GM19452 (cell line): ENCODE measurements at regions not wholly inside any gene's neighbourhood (a gene's known extent, or its start where the extent isn't known, plus 50 kb on each side); places are given as distances from the start of the nearest gene placed in this dataset.

Experiments
- ATAC-seq: cut with Tn5 transposase; IDR thresholded peaks from one replicate; pipeline ENCODE4 v1.9.1; 2021; ENCODE audit not compliant: unreplicated experiment

GRCh38 chr12:14252697-14253096, 112.8 kb upstream of the ATF7IP start:
- ATAC-seq: no peak

GRCh38 chr12:14253496-14253895, 112.0 kb upstream of the ATF7IP start:
- no peak for ATAC-seq

DNA sequence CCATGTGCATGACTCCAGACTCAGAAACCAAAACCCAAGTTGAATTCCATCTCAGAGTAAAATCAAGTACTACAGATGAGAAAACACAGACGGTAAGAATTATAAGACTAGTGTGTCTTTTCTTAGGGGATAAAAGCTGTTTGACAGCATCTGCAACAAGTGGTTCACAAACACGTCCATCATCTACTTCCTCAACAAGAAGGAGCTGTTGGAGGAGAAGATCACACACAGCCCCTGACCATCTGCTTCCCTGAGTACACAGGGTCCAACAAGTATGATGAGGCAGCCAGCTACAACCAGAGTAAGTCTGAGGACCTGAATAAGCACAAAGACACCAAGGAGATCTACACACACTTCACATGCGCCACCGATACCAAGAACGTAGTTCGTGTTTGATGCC, 110.7 kb upstream of the ATF7IP start:
- ATAC-seq: no peak

DNA sequence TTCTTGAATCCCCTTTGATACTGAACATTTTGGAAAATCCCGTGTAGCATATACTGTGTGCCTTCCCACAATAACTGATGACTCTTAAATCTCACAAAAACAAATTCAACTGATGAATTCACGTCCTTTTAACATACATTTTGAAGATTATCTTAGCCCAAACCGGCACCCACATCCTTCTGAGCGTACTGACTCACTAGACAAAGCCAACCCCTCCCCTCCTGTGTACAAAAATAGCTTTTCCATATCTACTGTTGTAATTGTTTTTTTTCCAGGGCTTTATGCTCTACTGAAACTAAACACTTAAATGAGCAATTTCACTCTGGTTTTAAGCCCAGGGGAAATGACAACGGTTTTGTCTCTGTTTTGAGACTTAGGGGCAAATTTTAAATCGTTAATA, 109.4 kb upstream of the ATF7IP start:
- no peak for ATAC-seq

DNA sequence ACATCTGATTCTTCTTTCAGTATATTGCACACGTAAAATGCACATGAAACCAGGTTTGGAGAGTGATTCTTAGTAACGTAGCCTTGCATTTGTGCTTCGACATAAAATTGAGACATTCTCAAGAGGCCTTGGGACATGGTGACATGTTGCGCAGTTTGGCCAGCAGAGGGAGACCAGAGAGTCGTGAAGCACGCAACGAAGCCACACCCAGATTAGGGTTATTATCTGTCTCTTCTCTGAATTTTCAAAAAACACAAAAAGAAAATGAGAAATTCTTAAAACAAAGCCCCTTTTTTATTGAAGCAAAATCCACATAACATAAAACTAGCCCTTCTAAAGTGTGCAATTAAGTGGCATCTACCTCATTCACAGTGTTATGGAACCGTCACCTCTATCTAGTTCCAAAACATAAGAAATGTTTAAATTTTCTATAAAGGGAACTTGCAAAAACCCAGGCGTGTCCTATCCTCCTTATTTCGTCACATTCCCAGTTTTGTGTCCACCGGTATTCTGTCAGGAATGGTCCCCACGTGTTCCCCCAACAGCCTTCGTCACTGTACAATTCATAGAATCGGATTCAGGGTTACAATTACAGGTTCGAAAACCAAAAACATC, 108.8 kb upstream of the ATF7IP start:
- peak; percentile 58 for ATAC-seq

- no peak for ATAC-seq
Measured at GRCh38 chr12:14257303-14257733, 108.2 kb upstream of the ATF7IP start.

DNA sequence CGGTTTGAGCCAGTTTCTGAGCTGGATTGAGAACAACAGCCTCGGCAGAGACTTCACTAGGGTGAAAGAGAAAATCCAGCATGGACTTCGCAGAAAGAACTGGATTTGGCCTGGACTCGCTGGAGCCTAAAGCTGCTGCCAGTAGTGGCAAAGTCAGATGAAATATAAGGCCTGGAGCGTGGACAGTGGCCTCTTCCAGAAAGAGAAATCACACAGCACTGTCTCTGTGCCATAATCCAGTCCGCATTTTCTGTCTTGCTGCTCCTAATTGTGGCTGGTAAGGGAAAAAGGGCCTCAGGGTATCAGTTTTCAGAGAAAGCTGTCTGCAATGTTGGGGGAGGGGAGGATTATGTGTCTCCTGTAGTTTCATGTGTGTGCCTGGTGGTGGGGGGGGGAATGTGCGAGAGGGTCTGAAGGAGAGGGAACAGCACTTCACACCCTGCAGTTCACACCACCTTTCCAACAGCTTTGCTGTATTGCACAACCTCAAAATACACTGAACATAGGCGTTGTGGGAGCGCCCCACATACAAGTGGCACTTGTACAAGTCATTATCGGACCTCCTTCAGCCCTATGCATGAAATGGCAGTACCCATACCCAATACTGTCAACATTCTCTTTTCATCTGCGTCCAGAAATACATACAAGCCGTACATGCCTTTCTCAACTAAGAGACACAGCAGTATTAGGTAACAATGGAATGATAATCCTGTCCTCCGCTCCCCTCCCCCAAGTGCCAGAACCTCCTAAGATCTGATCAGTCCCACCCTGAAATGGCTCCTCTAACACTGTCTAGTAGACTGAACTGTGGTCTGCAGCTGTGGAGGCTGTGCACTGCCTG, 107.5 kb upstream of the ATF7IP start:
- peak; percentile 58 for ATAC-seq

DNA sequence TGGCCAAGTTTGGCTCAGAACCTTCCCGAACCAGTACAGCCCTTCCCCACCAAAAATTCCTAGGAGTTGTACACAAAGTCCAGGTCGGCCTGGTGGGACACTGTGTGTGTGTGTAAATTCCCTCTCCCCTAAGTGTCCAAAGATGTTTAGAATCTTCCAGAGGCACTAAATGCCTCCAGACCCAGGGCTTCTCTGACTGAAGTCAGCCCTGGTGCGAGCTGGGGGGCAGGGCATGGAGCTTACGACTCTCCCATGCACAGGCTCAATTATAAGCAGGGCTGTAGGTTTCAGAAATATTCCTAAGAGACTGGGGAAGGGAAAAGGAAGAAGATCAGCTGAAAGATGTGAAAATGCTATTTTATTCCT, 106.9 kb upstream of the ATF7IP start:
- no peak for ATAC-seq

GRCh38 chr12:14259481-14260010, 105.9 kb upstream of the ATF7IP start:
- no peak for ATAC-seq

GRCh38 chr12:14260011-14260993, 105.2 kb upstream of the ATF7IP start:
- no peak for ATAC-seq

- no peak for ATAC-seq
Measured at GRCh38 chr12:14261096-14261495, 104.4 kb upstream of the ATF7IP start.

DNA sequence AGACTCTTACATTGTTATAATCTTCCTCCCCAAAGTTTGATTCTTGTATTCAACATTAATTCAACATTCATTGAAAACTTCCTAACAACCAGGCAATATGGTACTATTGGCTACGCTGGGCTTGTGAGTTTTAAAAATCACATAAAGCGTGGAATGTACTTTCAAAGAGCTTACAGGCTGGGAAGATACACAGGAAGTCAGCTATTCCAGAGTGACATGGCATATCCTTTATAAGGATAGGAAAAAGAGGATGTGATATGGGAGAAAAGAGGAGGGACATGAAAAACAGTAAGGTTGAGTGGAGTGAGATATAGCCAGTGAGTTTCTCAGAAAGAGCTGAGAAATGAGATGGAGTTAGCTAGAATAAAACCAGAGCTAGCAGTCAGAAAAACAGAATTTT, 103.6 kb upstream of the ATF7IP start:
- ATAC-seq: no peak

GRCh38 chr12:14262771-14263511, 102.5 kb upstream of the ATF7IP start:
- ATAC-seq: no peak

GRCh38 chr12:14263742-14264141, 101.7 kb upstream of the ATF7IP start:
- ATAC-seq: no peak

DNA sequence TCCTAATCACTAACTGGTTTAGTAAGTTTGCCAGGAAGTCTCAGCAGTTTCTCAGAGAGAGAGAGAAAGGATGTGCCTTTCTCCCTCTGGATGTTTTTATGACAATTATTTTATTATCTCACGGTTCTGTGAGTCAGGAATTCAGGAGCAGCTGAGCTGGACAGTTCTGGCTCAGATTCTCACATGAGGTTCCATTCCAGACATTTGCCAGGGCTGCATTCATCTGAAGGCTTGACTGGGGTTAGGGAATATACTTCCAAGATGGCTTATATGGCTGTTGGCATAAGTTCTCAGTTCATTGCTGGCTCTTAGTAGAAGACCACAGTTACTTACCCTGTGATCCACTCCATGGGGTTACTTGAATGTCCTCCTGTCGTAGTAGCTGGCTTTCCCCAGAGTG, 101.2 kb upstream of the ATF7IP start:
- no peak for ATAC-seq

- ATAC-seq: no peak
Measured at GRCh38 chr12:14264778-14265177, 100.7 kb upstream of the ATF7IP start.

GRCh38 chr12:14268120-14268515, 97.4 kb upstream of the ATF7IP start:
- no peak for ATAC-seq

- ATAC-seq: no peak
Measured at GRCh38 chr12:14270392-14270791, 95.1 kb upstream of the ATF7IP start.

GRCh38 chr12:14272956-14273912, 92.2 kb upstream of the ATF7IP start:
- peak; percentile 59 for ATAC-seq
